Testis (tissue), 2 donors: ENCODE measurements at regions not wholly inside any gene's neighbourhood (a gene's known extent, or its start where the extent isn't known, plus 50 kb on each side); places are given as distances from the start of the nearest gene placed in this dataset.

Experiments used
- CTCF ChIP-seq, 3 experiments: fragments of 450-650 bp in 2 of 3; fragments of 200-600 bp in 1 of 3; sonication (generic) in 1 of 3; IDR thresholded peaks; one replicate each; pipeline ENCODE4 v1.5.1; 2016 to 2019; ENCODE audit warnings: antibody characterized with exemption in 3 of 3, mild to moderate bottlenecking in 2 of 3, moderate library complexity in 1 of 3
- POLR2A ChIP-seq: fragments of 450-650 bp; IDR thresholded peaks from one replicate; pipeline ENCODE4 v1.6.1; 2017; ENCODE audit warnings: antibody characterized with exemption, mild to moderate bottlenecking, moderate library complexity

GRCh38 chr1:83060221-83060620 lies 938.7 kb downstream of the TTLL7 start:
- no peak for TF ChIP-seq POLR2A
- TF ChIP-seq CTCF (IDR thresholded peaks at IDR 0.05) = no peak
